ENCODE measurements at regions not wholly inside any gene's neighbourhood (a gene's known extent, or its start where the extent isn't known, plus 50 kb on each side); places are given as distances from the start of the nearest gene placed in this dataset.

GRCh38 chr1:239566074-239566473 lies 179.7 kb downstream of the CHRM3 start:
- no peak for DNase-seq (ENCODE audit: low read depth in 1 of 2, low spot score in 1 of 2)
- Histone ChIP-seq H3K27me3 (ENCODE audit: insufficient read depth, poor library complexity, severe bottlenecking) (no peaks in the 10 kb centered on the region), H3K27ac (replicated peaks) (no peak overlapping the region), H3K4me3 (replicated peaks; ENCODE audit: insufficient read depth, low read length) (no peak overlapping the region)
- no peak for TF ChIP-seq POLR2AphosphoS5 (IDR thresholded peaks at IDR 0.05; ENCODE audit: low read depth)
- TF ChIP-seq CTCF (IDR thresholded peaks at IDR 0.05; ENCODE audit: insufficient read depth, low read length), result no peak
- no peak for TF ChIP-seq GABPA (IDR thresholded peaks at IDR 0.05; ENCODE audit: low read depth)
- TF ChIP-seq REST (IDR thresholded peaks at IDR 0.05; ENCODE audit: insufficient replicate concordance, low read depth), result no peak
- no peak for TF ChIP-seq SPI1 (IDR thresholded peaks at IDR 0.05; ENCODE audit: borderline replicate concordance, low read depth)

- Histone ChIP-seq H3K27me3 (ENCODE audit: insufficient read depth, poor library complexity, severe bottlenecking) (no peaks in the 10 kb centered on the region), H3K4me3 (replicated peaks; ENCODE audit: insufficient read depth, low read length) (no peak overlapping the region), H3K27ac (replicated peaks) (no peak overlapping the region)
- no peak for DNase-seq (ENCODE audit: low read depth in 1 of 2, low spot score in 1 of 2)
- TF ChIP-seq SPI1 (IDR thresholded peaks at IDR 0.05; ENCODE audit: borderline replicate concordance, low read depth) (no peak), CTCF (IDR thresholded peaks at IDR 0.05; ENCODE audit: insufficient read depth, low read length) (no peak)
These were observed 184.5 kb downstream of the CHRM3 start for GRCh38 chr1:239570878-239571277.

- DNase-seq (ENCODE audit: low read depth in 1 of 2, low spot score in 1 of 2), result no peak
- no peaks in the 10 kb centered on the region for H3K27me3 ChIP-seq (ENCODE audit: insufficient read depth, poor library complexity, severe bottlenecking)
- no peak for TF ChIP-seq POLR2AphosphoS5 (IDR thresholded peaks at IDR 0.05; ENCODE audit: low read depth)
- no peak for TF ChIP-seq CTCF (IDR thresholded peaks at IDR 0.05; ENCODE audit: insufficient read depth, low read length)
- H3K27ac ChIP-seq (replicated peaks), result no peak overlapping the region
- H3K4me3 ChIP-seq (replicated peaks; ENCODE audit: insufficient read depth, low read length), result no peak overlapping the region
These were observed 185.8 kb downstream of the CHRM3 start for GRCh38 chr1:239572183-239572582.

- no peak for DNase-seq (ENCODE audit: low read depth in 1 of 2, low spot score in 1 of 2)
- Histone ChIP-seq H3K27ac (replicated peaks) (no peak overlapping the region), H3K4me3 (replicated peaks; ENCODE audit: insufficient read depth, low read length) (no peak overlapping the region), H3K27me3 (ENCODE audit: insufficient read depth, poor library complexity, severe bottlenecking) (no peaks in the 10 kb centered on the region)
- TF ChIP-seq REST (IDR thresholded peaks at IDR 0.05; ENCODE audit: insufficient replicate concordance, low read depth) (no peak), CTCF (IDR thresholded peaks at IDR 0.05; ENCODE audit: insufficient read depth, low read length) (no peak), SPI1 (IDR thresholded peaks at IDR 0.05; ENCODE audit: borderline replicate concordance, low read depth) (no peak), GABPA (IDR thresholded peaks at IDR 0.05; ENCODE audit: low read depth) (no peak), POLR2AphosphoS5 (IDR thresholded peaks at IDR 0.05; ENCODE audit: low read depth) (no peak)
These were observed 187.7 kb downstream of the CHRM3 start for GRCh38 chr1:239574112-239574511.
